ENCODE measurements at regions not wholly inside any gene's neighbourhood (a gene's known extent, or its start where the extent isn't known, plus 50 kb on each side); places are given as distances from the start of the nearest gene placed in this dataset.

DNA sequence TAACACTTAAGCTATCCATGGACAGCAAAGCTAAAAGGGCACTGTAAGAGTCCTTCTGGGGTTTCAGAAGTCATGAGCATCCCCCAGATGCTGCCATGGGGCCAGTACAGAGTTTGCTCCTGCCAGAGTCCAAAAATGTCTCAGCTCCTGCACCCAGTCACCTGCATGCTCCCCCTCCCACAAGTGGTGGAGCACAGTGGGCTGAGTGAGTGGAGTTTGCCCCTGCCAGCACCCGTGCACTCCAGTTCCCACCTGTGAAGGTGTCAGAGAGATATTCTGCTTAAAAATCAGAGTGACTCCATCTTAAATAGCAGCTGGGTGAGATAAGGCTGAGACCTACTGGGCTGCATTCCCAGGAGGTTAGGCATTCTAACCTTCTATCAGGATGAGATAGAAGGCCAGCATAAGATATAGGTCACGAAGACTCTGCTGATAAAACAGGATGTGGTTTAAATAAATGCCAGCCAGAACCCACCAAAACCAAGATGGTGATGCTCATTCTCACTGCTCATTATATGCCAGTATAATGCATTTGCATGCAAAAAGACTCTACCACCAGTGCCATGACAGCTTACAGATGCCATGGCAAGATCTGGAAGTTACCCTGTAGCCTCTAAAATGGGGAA lies 140.1 kb upstream of the ZNF92 start:
- no peak for DNase-seq (ENCODE audit: extremely low spot score, unreplicated experiment)
- no peaks in the 10 kb centered on the region for H3K9me3 Mint-ChIP-seq

GRCh38 chr7:65230231-65230630 lies 143.4 kb upstream of the ZNF92 start:
- no peaks in the 10 kb centered on the region for H3K27me3 Mint-ChIP-seq
- DNase-seq (ENCODE audit: extremely low spot score, unreplicated experiment), result no peak
- no peaks in the 10 kb centered on the region for H3K9me3 Mint-ChIP-seq
- no peak overlapping the region for H3K27ac Mint-ChIP-seq
- no peaks in the 10 kb centered on the region for H3K36me3 Mint-ChIP-seq
- H3K4me3 Mint-ChIP-seq, result no peak overlapping the region
- no peaks in the 10 kb centered on the region for H3K4me1 Mint-ChIP-seq (ENCODE audit: unreplicated experiment)
- TF ChIP-seq, protein P1, sequence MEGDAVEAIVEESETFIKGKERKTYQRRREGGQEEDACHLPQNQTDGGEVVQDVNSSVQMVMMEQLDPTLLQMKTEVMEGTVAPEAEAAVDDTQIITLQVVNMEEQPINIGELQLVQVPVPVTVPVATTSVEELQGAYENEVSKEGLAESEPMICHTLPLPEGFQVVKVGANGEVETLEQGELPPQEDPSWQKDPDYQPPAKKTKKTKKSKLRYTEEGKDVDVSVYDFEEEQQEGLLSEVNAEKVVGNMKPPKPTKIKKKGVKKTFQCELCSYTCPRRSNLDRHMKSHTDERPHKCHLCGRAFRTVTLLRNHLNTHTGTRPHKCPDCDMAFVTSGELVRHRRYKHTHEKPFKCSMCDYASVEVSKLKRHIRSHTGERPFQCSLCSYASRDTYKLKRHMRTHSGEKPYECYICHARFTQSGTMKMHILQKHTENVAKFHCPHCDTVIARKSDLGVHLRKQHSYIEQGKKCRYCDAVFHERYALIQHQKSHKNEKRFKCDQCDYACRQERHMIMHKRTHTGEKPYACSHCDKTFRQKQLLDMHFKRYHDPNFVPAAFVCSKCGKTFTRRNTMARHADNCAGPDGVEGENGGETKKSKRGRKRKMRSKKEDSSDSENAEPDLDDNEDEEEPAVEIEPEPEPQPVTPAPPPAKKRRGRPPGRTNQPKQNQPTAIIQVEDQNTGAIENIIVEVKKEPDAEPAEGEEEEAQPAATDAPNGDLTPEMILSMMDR (conservative IDR thresholded peaks at IDR 0.05), result no peak

More for the DNA sequence above, 140.1 kb upstream of the ZNF92 start:
- TF ChIP-seq, protein P1 (conservative IDR thresholded peaks at IDR 0.05), result no peak
- Mint-ChIP-seq H3K4me1 (ENCODE audit: unreplicated experiment) (no peaks in the 10 kb centered on the region), H3K27ac (no peak overlapping the region), H3K4me3 (no peak overlapping the region), H3K27me3 (peaks cover 4% of the 10 kb centered on the region), H3K36me3 (no peaks in the 10 kb centered on the region)

DNA sequence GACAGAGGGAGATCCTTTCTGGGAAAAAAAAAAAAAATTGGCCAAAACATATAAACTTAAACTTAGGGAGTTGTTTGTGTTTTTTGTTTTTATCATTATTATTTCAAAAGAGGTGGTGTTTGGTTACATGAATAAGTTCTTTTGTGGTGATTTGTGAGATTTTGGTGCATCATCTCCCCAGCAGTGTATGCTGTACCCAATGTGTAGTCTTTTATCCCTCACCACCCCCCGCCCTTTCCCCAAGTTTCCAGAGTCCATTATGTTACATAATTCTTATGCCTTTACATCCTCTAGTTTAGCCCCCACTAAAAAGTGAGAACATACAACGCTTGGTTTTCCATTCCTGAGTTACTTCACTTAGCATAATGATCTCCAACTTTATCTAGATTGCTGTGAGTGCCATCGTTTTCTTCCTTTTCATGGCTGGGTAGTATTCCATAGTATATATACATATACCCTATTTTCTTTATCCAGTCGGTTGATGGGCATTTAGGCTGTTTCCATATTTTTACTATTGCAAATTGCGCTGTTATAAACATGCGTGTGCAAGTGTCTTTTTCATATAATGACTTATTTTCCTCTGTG lies 148.1 kb upstream of the ZNF92 start:
- DNase-seq (ENCODE audit: extremely low spot score, unreplicated experiment), result no peak
- Mint-ChIP-seq H3K4me1 (ENCODE audit: unreplicated experiment) (no peaks in the 10 kb centered on the region), H3K9me3 (no peaks in the 10 kb centered on the region), H3K27ac (no peak overlapping the region), H3K27me3 (no peaks in the 10 kb centered on the region), H3K36me3 (no peaks in the 10 kb centered on the region), H3K4me3 (no peak overlapping the region)
- TF ChIP-seq, protein P1 (conservative IDR thresholded peaks at IDR 0.05), result no peak

- Mint-ChIP-seq H3K4me3 (no peak overlapping the region), H3K4me1 (ENCODE audit: unreplicated experiment) (no peaks in the 10 kb centered on the region), H3K36me3 (no peaks in the 10 kb centered on the region), H3K9me3 (no peaks in the 10 kb centered on the region), H3K27me3 (no peaks in the 10 kb centered on the region), H3K27ac (no peak overlapping the region)
- TF ChIP-seq, protein P1 (conservative IDR thresholded peaks at IDR 0.05), result no peak
- DNase-seq (ENCODE audit: extremely low spot score, unreplicated experiment), result no peak
Observed at GRCh38 chr7:65222655-65223054, 151.0 kb upstream of the ZNF92 start.

GRCh38 chr7:65221683-65222082 lies 152.0 kb upstream of the ZNF92 start:
- TF ChIP-seq, protein P1 (conservative IDR thresholded peaks at IDR 0.05), result no peak
- H3K27me3 Mint-ChIP-seq, result no peaks in the 10 kb centered on the region
- no peak overlapping the region for H3K27ac Mint-ChIP-seq
- DNase-seq (ENCODE audit: extremely low spot score, unreplicated experiment), result no peak
- no peaks in the 10 kb centered on the region for H3K36me3 Mint-ChIP-seq
- H3K4me3 Mint-ChIP-seq, result no peak overlapping the region
- H3K4me1 Mint-ChIP-seq (ENCODE audit: unreplicated experiment), result no peaks in the 10 kb centered on the region
- H3K9me3 Mint-ChIP-seq, result no peaks in the 10 kb centered on the region

Measured in type B pancreatic cell (in vitro differentiated cells).